ENCODE measurements at regions not wholly inside any gene's neighbourhood (a gene's known extent, or its start where the extent isn't known, plus 50 kb on each side); places are given as distances from the start of the nearest gene placed in this dataset.
A peak's percentile ranks its signal among the peaks of the same experiment; 100 is the strongest.
"Not testable (repeated sequence)": the region's sequence is repeated elsewhere in the genome, so short reads cannot be mapped to it uniquely, and the experiment has no call there.

- no peak overlapping the region for H3K4me3 ChIP-seq
- H3K27ac ChIP-seq = no peak overlapping the region
- ATAC-seq (no peak), DNase-seq (no peak)
- no peak for TF ChIP-seq POLR2A (IDR thresholded peaks at IDR 0.05)
- TF ChIP-seq, protein P1, sequence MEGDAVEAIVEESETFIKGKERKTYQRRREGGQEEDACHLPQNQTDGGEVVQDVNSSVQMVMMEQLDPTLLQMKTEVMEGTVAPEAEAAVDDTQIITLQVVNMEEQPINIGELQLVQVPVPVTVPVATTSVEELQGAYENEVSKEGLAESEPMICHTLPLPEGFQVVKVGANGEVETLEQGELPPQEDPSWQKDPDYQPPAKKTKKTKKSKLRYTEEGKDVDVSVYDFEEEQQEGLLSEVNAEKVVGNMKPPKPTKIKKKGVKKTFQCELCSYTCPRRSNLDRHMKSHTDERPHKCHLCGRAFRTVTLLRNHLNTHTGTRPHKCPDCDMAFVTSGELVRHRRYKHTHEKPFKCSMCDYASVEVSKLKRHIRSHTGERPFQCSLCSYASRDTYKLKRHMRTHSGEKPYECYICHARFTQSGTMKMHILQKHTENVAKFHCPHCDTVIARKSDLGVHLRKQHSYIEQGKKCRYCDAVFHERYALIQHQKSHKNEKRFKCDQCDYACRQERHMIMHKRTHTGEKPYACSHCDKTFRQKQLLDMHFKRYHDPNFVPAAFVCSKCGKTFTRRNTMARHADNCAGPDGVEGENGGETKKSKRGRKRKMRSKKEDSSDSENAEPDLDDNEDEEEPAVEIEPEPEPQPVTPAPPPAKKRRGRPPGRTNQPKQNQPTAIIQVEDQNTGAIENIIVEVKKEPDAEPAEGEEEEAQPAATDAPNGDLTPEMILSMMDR (IDR thresholded peaks at IDR 0.05) = no peak
- intact Hi-C loops (cut with DNase I) = no loop called here
- WGBS (ENCODE audit: insufficient coverage, low coverage, low lambda C conversion rate, missing lambda C conversion rate) = 62% methylated on average over 1 of the region's 1 CpG
- no peaks in the 10 kb centered on the region for H3K36me3 ChIP-seq
- peaks cover 0 to 2% (median 0%) of the 10 kb centered on the region in 4 donors for H3K4me1 ChIP-seq
- H3K27me3 ChIP-seq = no peaks in the 10 kb centered on the region
- no peaks in the 10 kb centered on the region for H3K9me3 ChIP-seq
Observed at GRCh38 chr1:100649146-100649545, 70.4 kb upstream of the VCAM1 start.

GRCh38 chr1:100657876-100658715 is 61.4 kb upstream of the VCAM1 start:
- WGBS (ENCODE audit: insufficient coverage, low coverage, low lambda C conversion rate, missing lambda C conversion rate) = 35% methylated on average over 10 of the region's 10 CpGs
- Histone ChIP-seq H3K4me3 (no peak overlapping the region), H3K9me3 (no peaks in the 10 kb centered on the region), H3K27me3 (no peaks in the 10 kb centered on the region), H3K4me1 (no peaks in the 10 kb centered on the region), H3K27ac (no peak overlapping the region), H3K36me3 (no peaks in the 10 kb centered on the region)
- intact Hi-C loops (cut with DNase I) = no loop called here
- DNase-seq (no peak), ATAC-seq (peak in 3 of 4 donors; percentile 43 to 84 (median 82))
- no peak for TF ChIP-seq POLR2A (IDR thresholded peaks at IDR 0.05)
- TF ChIP-seq, protein P1 (IDR thresholded peaks at IDR 0.05) = no peak

DNA sequence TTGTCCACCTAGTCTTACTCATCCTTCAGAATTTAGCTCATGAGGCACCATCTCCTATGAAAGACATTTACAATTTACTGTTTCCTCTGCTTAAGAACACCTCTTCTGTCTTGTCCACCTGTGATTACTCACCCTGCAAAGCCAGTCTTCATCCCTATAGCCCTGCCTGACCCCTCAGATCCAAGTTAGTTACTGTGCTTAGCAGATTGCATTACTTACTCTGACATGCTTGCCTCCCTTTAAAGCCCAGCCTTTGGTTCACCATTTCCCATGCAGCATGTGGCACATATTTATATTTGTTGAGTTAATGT is 60.9 kb upstream of the VCAM1 start:
- intact Hi-C loops (cut with DNase I) = no loop called here
- no peaks in the 10 kb centered on the region for H3K27me3 ChIP-seq
- no peak overlapping the region for H3K4me3 ChIP-seq
- no peak for TF ChIP-seq POLR2A (IDR thresholded peaks at IDR 0.05)
- TF ChIP-seq, protein P1 (IDR thresholded peaks at IDR 0.05) = no peak
- DNase-seq = no peak
- ATAC-seq = peak in 1 of 4 donors; percentile 20
- H3K36me3 ChIP-seq = no peaks in the 10 kb centered on the region
- H3K9me3 ChIP-seq = no peaks in the 10 kb centered on the region
- H3K4me1 ChIP-seq = no peaks in the 10 kb centered on the region
- no peak overlapping the region for H3K27ac ChIP-seq

- no peaks in the 10 kb centered on the region for H3K27me3 ChIP-seq
- H3K27ac ChIP-seq = no peak overlapping the region
- H3K9me3 ChIP-seq = no peaks in the 10 kb centered on the region
- intact Hi-C loops (cut with DNase I) = no loop called here
- 80% methylated on average over 1 of the region's 1 CpG for WGBS (ENCODE audit: insufficient coverage, low coverage, low lambda C conversion rate, missing lambda C conversion rate)
- ATAC-seq (no peak), DNase-seq (no peak)
- H3K36me3 ChIP-seq = no peaks in the 10 kb centered on the region
- no peak for TF ChIP-seq POLR2A (IDR thresholded peaks at IDR 0.05)
- TF ChIP-seq, protein P1 (IDR thresholded peaks at IDR 0.05) = no peak
- no peak overlapping the region for H3K4me3 ChIP-seq
- H3K4me1 ChIP-seq = no peaks in the 10 kb centered on the region
Observed at GRCh38 chr1:100661176-100661575, 58.4 kb upstream of the VCAM1 start.

DNA sequence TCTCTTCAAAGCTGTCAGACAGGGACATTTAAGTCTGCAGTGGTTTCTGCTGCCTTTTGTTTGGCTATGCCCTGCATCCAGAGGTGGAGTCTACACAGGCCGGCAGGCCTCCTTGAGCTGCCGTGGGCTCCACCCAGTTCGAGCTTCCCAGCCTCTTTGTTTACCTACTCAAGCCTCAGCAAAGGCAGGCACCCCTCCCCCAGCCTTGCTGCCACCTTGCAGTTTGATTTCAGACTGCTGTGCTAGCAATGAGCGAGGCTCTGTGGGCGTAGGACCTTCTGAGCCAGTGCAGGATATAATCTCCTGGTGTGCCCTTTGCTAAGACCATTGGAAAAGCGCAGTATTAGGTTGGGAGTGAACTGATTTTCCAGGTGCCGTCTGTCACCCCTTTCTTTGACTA is 51.0 kb upstream of the VCAM1 start:
- ATAC-seq; intact Hi-C loops (cut with DNase I): not testable (repeated sequence)
- WGBS (ENCODE audit: insufficient coverage, low coverage, low lambda C conversion rate, missing lambda C conversion rate) = 67% methylated on average over 3 of the region's 7 CpGs

More for the DNA sequence above, 51.0 kb upstream of the VCAM1 start:
- H3K27me3 ChIP-seq, H3K4me3 ChIP-seq, H3K9me3 ChIP-seq, H3K36me3 ChIP-seq, DNase-seq, H3K27ac ChIP-seq, H3K4me1 ChIP-seq: not testable (repeated sequence)
